Chondrocyte (in vitro differentiated cells): ENCODE measurements at regions not wholly inside any gene's neighbourhood (a gene's known extent, or its start where the extent isn't known, plus 50 kb on each side); places are given as distances from the start of the nearest gene placed in this dataset.

Experiments used
- DNase-seq: peaks from one replicate; pipeline ENCODE4 v3.0.0; 2021; ENCODE audit warnings: mixed read lengths, low spot score
- H3K27ac Mint-ChIP-seq: one replicate; pipeline ENCODE4 v1.8.0; 2021; ENCODE audit warnings: mild to moderate bottlenecking, moderate library complexity, mixed read lengths; ENCODE audit not compliant: unreplicated experiment
- H3K27me3 Mint-ChIP-seq: 2 replicates; pipeline ENCODE4 v1.8.0; 2021; ENCODE audit warnings: low read depth, mixed read lengths
- H3K36me3 Mint-ChIP-seq: 2 replicates; pipeline ENCODE4 v1.8.0; 2021; ENCODE audit warnings: low read depth, mixed read lengths
- H3K4me1 Mint-ChIP-seq: 2 replicates; pipeline ENCODE4 v1.8.0; 2021; ENCODE audit warnings: low read depth, mild to moderate bottlenecking, mixed read lengths
- H3K4me3 Mint-ChIP-seq: one replicate; pipeline ENCODE4 v1.8.0; 2021; ENCODE audit warnings: mild to moderate bottlenecking, moderate library complexity, mixed read lengths; ENCODE audit not compliant: unreplicated experiment
- H3K9me3 Mint-ChIP-seq: 2 replicates; pipeline ENCODE4 v1.8.0; 2021; ENCODE audit warnings: low read depth, mixed read lengths
- CTCF ChIP-seq: fragments of 200-600 bp; sonication (generic); IDR thresholded peaks from 2 replicates; pipeline ENCODE4 v1.5.0; 2021; ENCODE audit warnings: antibody characterized with exemption, mild to moderate bottlenecking, moderate library complexity

DNA sequence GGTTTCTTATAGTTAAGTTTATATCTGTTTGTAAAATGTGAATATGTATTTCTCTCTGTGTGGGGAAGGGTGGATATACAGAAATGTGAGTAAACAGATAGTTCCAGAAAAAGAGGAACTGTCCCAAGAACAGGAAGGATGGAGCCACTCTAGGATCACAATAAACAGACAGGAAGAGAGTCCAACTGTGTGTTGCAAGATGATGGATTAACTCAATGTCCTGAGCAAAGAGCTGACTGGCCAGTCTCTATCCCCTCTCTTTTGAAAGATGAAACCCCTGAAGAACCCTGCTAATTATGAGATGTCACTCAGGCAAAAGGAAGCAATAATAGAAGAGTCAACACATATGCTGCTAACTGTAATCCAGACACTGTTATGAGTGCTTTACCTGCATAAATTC lies 202.7 kb downstream of the SEMA6A start:
- Mint-ChIP-seq H3K27ac (no peak overlapping the region), H3K4me3 (no peak overlapping the region), H3K36me3 (no peaks in the 10 kb centered on the region), H3K9me3 (no peaks in the 10 kb centered on the region), H3K27me3 (no peaks in the 10 kb centered on the region), H3K4me1 (peaks cover 11% of the 10 kb centered on the region)
- no peak for TF ChIP-seq CTCF
- DNase-seq: no peak

- no peaks in the 10 kb centered on the region for H3K9me3 Mint-ChIP-seq
- TF ChIP-seq CTCF: no peak
- H3K4me1 Mint-ChIP-seq: peaks cover 11% of the 10 kb centered on the region
- H3K4me3 Mint-ChIP-seq: no peak overlapping the region
- no peaks in the 10 kb centered on the region for H3K27me3 Mint-ChIP-seq
- H3K36me3 Mint-ChIP-seq: no peaks in the 10 kb centered on the region
- no peak overlapping the region for H3K27ac Mint-ChIP-seq
- no peak for DNase-seq
Measured at GRCh38 chr5:116371431-116371830, 203.2 kb downstream of the SEMA6A start.

- no peak for TF ChIP-seq CTCF
- H3K27ac Mint-ChIP-seq: no peak overlapping the region
- peaks cover under 1% of the 10 kb centered on the region for H3K9me3 Mint-ChIP-seq
- no peaks in the 10 kb centered on the region for H3K36me3 Mint-ChIP-seq
- no peak overlapping the region for H3K4me3 Mint-ChIP-seq
- H3K4me1 Mint-ChIP-seq: peaks cover 13% of the 10 kb centered on the region
- H3K27me3 Mint-ChIP-seq: no peaks in the 10 kb centered on the region
- DNase-seq: no peak
Measured at GRCh38 chr5:116370886-116371285, 203.7 kb downstream of the SEMA6A start.

- Mint-ChIP-seq H3K27ac (no peak overlapping the region), H3K36me3 (no peaks in the 10 kb centered on the region), H3K27me3 (no peaks in the 10 kb centered on the region), H3K4me3 (no peak overlapping the region), H3K9me3 (peaks cover 4% of the 10 kb centered on the region), H3K4me1 (peaks cover 16% of the 10 kb centered on the region)
- no peak for TF ChIP-seq CTCF
- no peak for DNase-seq
Measured at GRCh38 chr5:116370149-116370548, 204.5 kb downstream of the SEMA6A start.

- H3K27me3 Mint-ChIP-seq: no peaks in the 10 kb centered on the region
- DNase-seq: no peak
Measured at GRCh38 chr5:116365006-116365496, 209.6 kb downstream of the SEMA6A start.

More at GRCh38 chr5:116365006-116365496, 209.6 kb downstream of the SEMA6A start:
- Mint-ChIP-seq H3K4me3 (no peak overlapping the region), H3K4me1 (peaks cover 11% of the 10 kb centered on the region), H3K36me3 (no peaks in the 10 kb centered on the region), H3K27ac (no peak overlapping the region), H3K9me3 (peaks cover 4% of the 10 kb centered on the region)
- no peak for TF ChIP-seq CTCF
